Endothelial cell of umbilical vein (primary cell): ENCODE measurements at regions not wholly inside any gene's neighbourhood (a gene's known extent, or its start where the extent isn't known, plus 50 kb on each side); places are given as distances from the start of the nearest gene placed in this dataset.

ENCODE experiments used
- EZH2 ChIP-seq: IDR thresholded peaks from 2 replicates; pipeline ENCODE4 v1.6.1; 2012; ENCODE audit warnings: borderline replicate concordance, low read depth, mild to moderate bottlenecking, moderate library complexity, low read length, inconsistent platforms; ENCODE audit not compliant: severe bottlenecking
- GATA2 ChIP-seq: IDR thresholded peaks from 2 replicates; pipeline ENCODE4 v1.7.0; 2011; ENCODE audit warnings: low read depth, mild to moderate bottlenecking, moderate library complexity, mixed read lengths, low read length; ENCODE audit not compliant: insufficient read length, insufficient read depth
- MYC ChIP-seq: IDR thresholded peaks from one replicate; pipeline ENCODE4 v1.6.1; 2011; ENCODE audit warnings: mild to moderate bottlenecking, low read depth, low read length
- POLR2A ChIP-seq: IDR thresholded peaks from 2 replicates; pipeline ENCODE4 v1.6.1; 2012; ENCODE audit warnings: low read depth, mild to moderate bottlenecking, control low read depth, low read length
- POLR2AphosphoS5 ChIP-seq: IDR thresholded peaks from 2 replicates; pipeline ENCODE4 v1.6.1; 2012; ENCODE audit warnings: low read depth, mild to moderate bottlenecking, control low read depth, low read length, moderate library complexity; ENCODE audit not compliant: insufficient read depth
- TF ChIP-seq, protein P1 (sequence below), 2 donors: IDR thresholded peaks; 1 replicate in 1 of 2; 2 replicates in 1 of 2; pipeline ENCODE4 v1.5.1; 2011; ENCODE audit warnings: low read length in 2 of 2, mild to moderate bottlenecking in 2 of 2, moderate library complexity in 2 of 2, control low read depth in 1 of 2, inconsistent platforms in 1 of 2, low read depth in 1 of 2; ENCODE audit not compliant: insufficient read depth in 1 of 2; ENCODE audit errors: extremely low read depth in 1 of 2
- TF ChIP-seq, protein P2 (sequence below): IDR thresholded peaks from 2 replicates; pipeline ENCODE4 v1.6.1; 2011; ENCODE audit not compliant: insufficient read depth, insufficient read length

DNA sequence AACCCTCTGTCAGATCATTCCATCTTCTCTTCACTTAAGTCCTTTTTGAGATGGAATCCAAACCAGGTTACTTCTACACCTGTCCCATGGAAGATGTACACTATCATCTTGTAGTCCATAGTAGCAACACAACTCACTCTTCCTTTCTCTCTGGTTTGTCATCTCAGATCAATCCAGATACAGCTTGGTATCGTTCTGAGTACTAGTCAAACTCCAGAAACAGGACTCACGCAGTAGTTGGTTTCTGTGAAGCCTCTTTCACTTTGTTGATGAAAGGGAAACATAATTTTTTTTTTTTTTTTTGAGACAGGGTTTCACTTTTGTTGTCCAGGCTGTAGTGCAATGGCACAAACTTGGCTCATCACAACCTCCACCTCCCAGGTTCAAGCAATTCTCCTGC, 484.0 kb downstream of the PRDM9 start:
- TF ChIP-seq, protein P1, sequence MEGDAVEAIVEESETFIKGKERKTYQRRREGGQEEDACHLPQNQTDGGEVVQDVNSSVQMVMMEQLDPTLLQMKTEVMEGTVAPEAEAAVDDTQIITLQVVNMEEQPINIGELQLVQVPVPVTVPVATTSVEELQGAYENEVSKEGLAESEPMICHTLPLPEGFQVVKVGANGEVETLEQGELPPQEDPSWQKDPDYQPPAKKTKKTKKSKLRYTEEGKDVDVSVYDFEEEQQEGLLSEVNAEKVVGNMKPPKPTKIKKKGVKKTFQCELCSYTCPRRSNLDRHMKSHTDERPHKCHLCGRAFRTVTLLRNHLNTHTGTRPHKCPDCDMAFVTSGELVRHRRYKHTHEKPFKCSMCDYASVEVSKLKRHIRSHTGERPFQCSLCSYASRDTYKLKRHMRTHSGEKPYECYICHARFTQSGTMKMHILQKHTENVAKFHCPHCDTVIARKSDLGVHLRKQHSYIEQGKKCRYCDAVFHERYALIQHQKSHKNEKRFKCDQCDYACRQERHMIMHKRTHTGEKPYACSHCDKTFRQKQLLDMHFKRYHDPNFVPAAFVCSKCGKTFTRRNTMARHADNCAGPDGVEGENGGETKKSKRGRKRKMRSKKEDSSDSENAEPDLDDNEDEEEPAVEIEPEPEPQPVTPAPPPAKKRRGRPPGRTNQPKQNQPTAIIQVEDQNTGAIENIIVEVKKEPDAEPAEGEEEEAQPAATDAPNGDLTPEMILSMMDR (IDR thresholded peaks at IDR 0.05; ENCODE audit: extremely low read depth in 1 of 2, insufficient read depth in 1 of 2, low read depth in 1 of 2, low read length in 2 of 2): no peak
- TF ChIP-seq GATA2: no peak
- TF ChIP-seq, protein P2, sequence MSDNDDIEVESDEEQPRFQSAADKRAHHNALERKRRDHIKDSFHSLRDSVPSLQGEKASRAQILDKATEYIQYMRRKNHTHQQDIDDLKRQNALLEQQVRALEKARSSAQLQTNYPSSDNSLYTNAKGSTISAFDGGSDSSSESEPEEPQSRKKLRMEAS: no peak
- no peak for TF ChIP-seq POLR2AphosphoS5
- TF ChIP-seq POLR2A: no peak
- no peak for TF ChIP-seq EZH2
- TF ChIP-seq MYC: no peak
